HUES48 (cell line): ENCODE measurements at regions not wholly inside any gene's neighbourhood (a gene's known extent, or its start where the extent isn't known, plus 50 kb on each side); places are given as distances from the start of the nearest gene placed in this dataset.
"Not testable (repeated sequence)": the region's sequence is repeated elsewhere in the genome, so short reads cannot be mapped to it uniquely, and the experiment has no call there.

Experiments used
- H3K27ac ChIP-seq: one replicate; pipeline ENCODE4 v1.7.0; 2013; ENCODE audit warnings: low read depth, low read length, inconsistent platforms
- H3K27me3 ChIP-seq: 2 replicates; pipeline ENCODE4 v1.6.1; 2013; ENCODE audit warnings: mild to moderate bottlenecking, low read length; ENCODE audit not compliant: control insufficient read depth, insufficient read depth
- H3K36me3 ChIP-seq: 2 replicates; pipeline ENCODE4 v1.6.1; 2013; ENCODE audit warnings: low read length; ENCODE audit not compliant: control insufficient read depth, insufficient read depth
- H3K4me1 ChIP-seq: 2 replicates; pipeline ENCODE4 v1.6.1; 2013; ENCODE audit warnings: mild to moderate bottlenecking, low read length; ENCODE audit not compliant: control insufficient read depth, insufficient read depth
- H3K4me3 ChIP-seq: 2 replicates; pipeline ENCODE4 v1.5.1; 2013; ENCODE audit warnings: mild to moderate bottlenecking, low read depth, low read length
- H3K9ac ChIP-seq: 2 replicates; pipeline ENCODE4 v1.6.1; 2013; ENCODE audit warnings: mild to moderate bottlenecking, low read depth, low read length, moderate library complexity
- H3K9me3 ChIP-seq: 2 replicates; pipeline ENCODE4 v1.6.1; 2013; ENCODE audit warnings: low read length; ENCODE audit not compliant: control insufficient read depth, insufficient read depth

GRCh38 chr2:63696496-63696895, 107.7 kb downstream of the MDH1 start:
- Histone ChIP-seq H3K9ac (no peak overlapping the region), H3K9me3 (no peaks in the 10 kb centered on the region), H3K36me3 (no peaks in the 10 kb centered on the region), H3K4me3 (no peak overlapping the region), H3K27ac (no peak overlapping the region), H3K27me3 (no peaks in the 10 kb centered on the region), H3K4me1 (peaks cover 21% of the 10 kb centered on the region)

- Histone ChIP-seq H3K9ac (no peak overlapping the region), H3K4me1 (peaks cover 16% of the 10 kb centered on the region), H3K9me3 (no peaks in the 10 kb centered on the region), H3K36me3 (no peaks in the 10 kb centered on the region), H3K27ac (no peak overlapping the region), H3K4me3 (no peak overlapping the region), H3K27me3 (no peaks in the 10 kb centered on the region)
Measured at GRCh38 chr2:63697160-63697559, 108.4 kb downstream of the MDH1 start.

DNA sequence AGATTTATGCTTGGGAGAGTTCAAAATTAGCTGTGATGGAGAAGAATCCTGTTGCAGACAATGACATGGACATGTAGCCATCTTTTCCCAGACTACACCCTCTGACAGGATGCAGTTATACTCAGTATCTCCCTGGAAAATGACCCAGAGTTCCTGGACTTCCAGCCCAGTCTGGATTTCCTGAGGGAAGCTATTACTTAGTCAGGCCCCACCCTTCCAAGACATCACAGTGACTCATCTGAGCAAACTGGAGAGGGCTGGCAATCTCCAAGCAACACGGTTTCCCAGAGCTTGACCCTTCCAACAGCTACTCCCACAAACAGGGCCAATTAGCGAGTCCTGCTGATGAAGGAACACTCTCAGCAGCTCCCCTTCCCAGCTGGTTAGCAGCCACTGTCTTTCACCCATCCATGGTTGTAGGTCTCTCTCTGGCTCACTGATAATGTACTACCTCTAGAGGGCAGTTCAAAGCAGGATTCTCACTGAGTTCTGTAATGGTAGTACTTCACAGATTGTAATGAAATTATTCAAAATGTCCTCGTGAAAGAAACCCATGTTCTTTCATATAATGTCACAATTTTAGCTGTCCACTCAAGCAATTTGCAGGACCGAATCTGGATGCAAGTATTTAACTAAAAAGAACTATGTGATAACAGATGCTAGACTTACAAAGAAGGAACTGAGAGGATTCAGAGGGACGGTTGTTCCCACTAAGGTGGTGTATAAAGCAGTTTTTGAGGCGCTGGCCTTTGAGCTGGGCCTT, 110.2 kb downstream of the MDH1 start:
- peaks cover 11% of the 10 kb centered on the region for H3K4me1 ChIP-seq
- H3K9ac ChIP-seq: no peak overlapping the region
- H3K4me3 ChIP-seq: no peak overlapping the region
- no peaks in the 10 kb centered on the region for H3K27me3 ChIP-seq
- H3K36me3 ChIP-seq: no peaks in the 10 kb centered on the region
- H3K9me3 ChIP-seq: no peaks in the 10 kb centered on the region
- no peak overlapping the region for H3K27ac ChIP-seq

DNA sequence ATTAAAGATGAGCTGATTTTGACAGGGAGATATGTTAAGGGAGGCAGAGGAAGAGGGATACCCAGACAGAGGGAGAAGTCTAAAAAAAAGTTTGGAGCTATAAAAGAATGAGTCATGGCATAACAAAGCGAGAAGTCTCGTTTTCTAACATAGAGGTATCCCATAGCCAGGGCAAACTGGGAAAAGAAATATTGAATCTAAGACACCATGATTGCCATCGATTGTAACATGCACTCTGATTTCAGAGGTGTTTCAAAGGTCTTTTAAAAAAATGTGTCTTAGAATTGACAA, 110.7 kb downstream of the MDH1 start:
- H3K27me3 ChIP-seq: no peaks in the 10 kb centered on the region
- no peak overlapping the region for H3K9ac ChIP-seq
- H3K4me1 ChIP-seq: peaks cover 11% of the 10 kb centered on the region
- no peaks in the 10 kb centered on the region for H3K9me3 ChIP-seq
- H3K36me3 ChIP-seq: no peaks in the 10 kb centered on the region
- no peak overlapping the region for H3K4me3 ChIP-seq
- H3K27ac ChIP-seq: no peak overlapping the region

- Histone ChIP-seq H3K9me3 (no peaks in the 10 kb centered on the region), H3K27ac (no peak overlapping the region), H3K36me3 (no peaks in the 10 kb centered on the region), H3K4me3 (no peak overlapping the region), H3K27me3 (no peaks in the 10 kb centered on the region), H3K9ac (no peak overlapping the region), H3K4me1 (peaks cover 11% of the 10 kb centered on the region)
Measured at GRCh38 chr2:63700271-63700670, 111.5 kb downstream of the MDH1 start.

- Histone ChIP-seq H3K4me1 (peaks cover 11% of the 10 kb centered on the region), H3K9ac (no peak overlapping the region), H3K27me3 (no peaks in the 10 kb centered on the region), H3K9me3 (no peaks in the 10 kb centered on the region), H3K4me3 (no peak overlapping the region), H3K36me3 (no peaks in the 10 kb centered on the region), H3K27ac (no peak overlapping the region)
Measured at GRCh38 chr2:63701406-63701805, 112.6 kb downstream of the MDH1 start.

GRCh38 chr2:63706084-63706483, 117.3 kb downstream of the MDH1 start:
- not testable (repeated sequence) for H3K27ac ChIP-seq, H3K36me3 ChIP-seq, H3K9ac ChIP-seq, H3K27me3 ChIP-seq, H3K9me3 ChIP-seq, H3K4me3 ChIP-seq, H3K4me1 ChIP-seq

GRCh38 chr2:63710732-63711131, 122.0 kb downstream of the MDH1 start:
- Histone ChIP-seq H3K9ac (no peak overlapping the region), H3K9me3 (peaks cover 9% of the 10 kb centered on the region), H3K4me3 (no peak overlapping the region), H3K4me1 (0 out of 2 replicates have a peak, but pooled peaks cover 4% of the 10 kb centered on the region), H3K27ac (no peak overlapping the region), H3K27me3 (no peaks in the 10 kb centered on the region), H3K36me3 (no peaks in the 10 kb centered on the region)

- Histone ChIP-seq H3K27me3 (no peaks in the 10 kb centered on the region), H3K4me3 (no peak overlapping the region), H3K27ac (no peak overlapping the region)
Measured at GRCh38 chr2:63712748-63713147, 124.0 kb downstream of the MDH1 start.

GRCh38 chr2:63716146-63716545, 125.5 kb upstream of the UGP2 start:
- Histone ChIP-seq H3K4me1 (0 out of 2 replicates have a peak, but pooled peaks cover 4% of the 10 kb centered on the region), H3K27ac (no peak overlapping the region), H3K9me3 (no peaks in the 10 kb centered on the region), H3K36me3 (no peaks in the 10 kb centered on the region), H3K9ac (no peak overlapping the region), H3K27me3 (no peaks in the 10 kb centered on the region), H3K4me3 (no peak overlapping the region)

More at GRCh38 chr2:63712748-63713147, 124.0 kb downstream of the MDH1 start:
- Histone ChIP-seq H3K36me3 (no peaks in the 10 kb centered on the region), H3K9ac (no peak overlapping the region), H3K9me3 (peaks cover 9% of the 10 kb centered on the region), H3K4me1 (0 out of 2 replicates have a peak, but pooled peaks cover 4% of the 10 kb centered on the region)

GRCh38 chr2:63719052-63719451, 122.6 kb upstream of the UGP2 start:
- H3K4me3 ChIP-seq: no peak overlapping the region
- H3K27me3 ChIP-seq: no peaks in the 10 kb centered on the region
- H3K4me1 ChIP-seq: 0 out of 2 replicates have a peak, but pooled peaks cover 4% of the 10 kb centered on the region
- no peak overlapping the region for H3K27ac ChIP-seq
- no peak overlapping the region for H3K9ac ChIP-seq
- H3K36me3 ChIP-seq: no peaks in the 10 kb centered on the region
- H3K9me3 ChIP-seq: no peaks in the 10 kb centered on the region
